Kidney epithelial cell (primary cell): ENCODE measurements at regions not wholly inside any gene's neighbourhood (a gene's known extent, or its start where the extent isn't known, plus 50 kb on each side); places are given as distances from the start of the nearest gene placed in this dataset.

ENCODE experiments used
- DNase-seq: peaks from one replicate; pipeline ENCODE4 v3.0.0-alpha.2; 2010; ENCODE audit warnings: low read depth
- H3K27me3 ChIP-seq: 2 replicates; pipeline ENCODE4 v1.6.0; 2011; ENCODE audit warnings: low read length; ENCODE audit not compliant: control insufficient read depth, insufficient read depth
- H3K36me3 ChIP-seq: 2 replicates; pipeline ENCODE4 v1.5.1; 2011; ENCODE audit warnings: low read length; ENCODE audit not compliant: control insufficient read depth, insufficient read depth
- H3K4me3 ChIP-seq: 2 replicates; pipeline ENCODE4 v1.5.1; 2011; ENCODE audit warnings: low read depth, mild to moderate bottlenecking, control low read depth, low read length
- TF ChIP-seq, protein P1 (sequence below): IDR thresholded peaks from 2 replicates; pipeline ENCODE4 v1.5.1; 2011; ENCODE audit warnings: mild to moderate bottlenecking, moderate library complexity, low read length, control low read depth, inconsistent platforms; ENCODE audit not compliant: insufficient read depth, poor library complexity, severe bottlenecking

DNA sequence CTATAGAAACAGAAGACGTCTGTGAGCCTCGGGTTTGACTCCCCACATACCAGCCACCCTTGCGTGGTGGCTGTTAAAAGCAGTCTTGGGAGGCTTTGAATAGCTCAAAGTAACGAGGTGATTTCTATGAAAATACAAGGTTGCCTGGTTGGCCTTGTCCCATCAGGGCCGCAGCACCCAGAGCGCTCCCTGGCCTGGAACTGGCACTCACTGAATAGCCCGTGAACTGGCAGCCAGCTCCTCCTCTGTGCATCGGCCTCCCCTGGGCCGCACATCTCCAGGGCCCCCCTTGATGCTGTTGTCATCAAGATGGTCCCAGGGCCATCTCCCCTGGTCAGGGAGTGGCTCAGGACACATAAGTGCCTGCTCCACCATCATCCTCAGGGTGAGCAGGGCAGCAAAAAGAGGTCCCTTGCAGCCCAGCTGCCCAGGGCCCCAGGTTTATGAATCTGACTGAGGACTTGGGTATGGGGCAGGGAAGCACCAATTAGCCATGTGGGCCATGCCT lies 144.6 kb upstream of the PPP1R26 start:
- Histone ChIP-seq H3K27me3 (no peaks in the 10 kb centered on the region), H3K36me3 (no peaks in the 10 kb centered on the region), H3K4me3 (no peak overlapping the region)
- DNase-seq: no peak
- TF ChIP-seq, protein P1, sequence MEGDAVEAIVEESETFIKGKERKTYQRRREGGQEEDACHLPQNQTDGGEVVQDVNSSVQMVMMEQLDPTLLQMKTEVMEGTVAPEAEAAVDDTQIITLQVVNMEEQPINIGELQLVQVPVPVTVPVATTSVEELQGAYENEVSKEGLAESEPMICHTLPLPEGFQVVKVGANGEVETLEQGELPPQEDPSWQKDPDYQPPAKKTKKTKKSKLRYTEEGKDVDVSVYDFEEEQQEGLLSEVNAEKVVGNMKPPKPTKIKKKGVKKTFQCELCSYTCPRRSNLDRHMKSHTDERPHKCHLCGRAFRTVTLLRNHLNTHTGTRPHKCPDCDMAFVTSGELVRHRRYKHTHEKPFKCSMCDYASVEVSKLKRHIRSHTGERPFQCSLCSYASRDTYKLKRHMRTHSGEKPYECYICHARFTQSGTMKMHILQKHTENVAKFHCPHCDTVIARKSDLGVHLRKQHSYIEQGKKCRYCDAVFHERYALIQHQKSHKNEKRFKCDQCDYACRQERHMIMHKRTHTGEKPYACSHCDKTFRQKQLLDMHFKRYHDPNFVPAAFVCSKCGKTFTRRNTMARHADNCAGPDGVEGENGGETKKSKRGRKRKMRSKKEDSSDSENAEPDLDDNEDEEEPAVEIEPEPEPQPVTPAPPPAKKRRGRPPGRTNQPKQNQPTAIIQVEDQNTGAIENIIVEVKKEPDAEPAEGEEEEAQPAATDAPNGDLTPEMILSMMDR: no peak

- no peak for DNase-seq
- Histone ChIP-seq H3K4me3 (no peak overlapping the region), H3K36me3 (no peaks in the 10 kb centered on the region), H3K27me3 (peaks cover 2% of the 10 kb centered on the region)
- TF ChIP-seq, protein P1: no peak
Observed at GRCh38 chr9:135335691-135336181, 143.8 kb upstream of the PPP1R26 start.

DNA sequence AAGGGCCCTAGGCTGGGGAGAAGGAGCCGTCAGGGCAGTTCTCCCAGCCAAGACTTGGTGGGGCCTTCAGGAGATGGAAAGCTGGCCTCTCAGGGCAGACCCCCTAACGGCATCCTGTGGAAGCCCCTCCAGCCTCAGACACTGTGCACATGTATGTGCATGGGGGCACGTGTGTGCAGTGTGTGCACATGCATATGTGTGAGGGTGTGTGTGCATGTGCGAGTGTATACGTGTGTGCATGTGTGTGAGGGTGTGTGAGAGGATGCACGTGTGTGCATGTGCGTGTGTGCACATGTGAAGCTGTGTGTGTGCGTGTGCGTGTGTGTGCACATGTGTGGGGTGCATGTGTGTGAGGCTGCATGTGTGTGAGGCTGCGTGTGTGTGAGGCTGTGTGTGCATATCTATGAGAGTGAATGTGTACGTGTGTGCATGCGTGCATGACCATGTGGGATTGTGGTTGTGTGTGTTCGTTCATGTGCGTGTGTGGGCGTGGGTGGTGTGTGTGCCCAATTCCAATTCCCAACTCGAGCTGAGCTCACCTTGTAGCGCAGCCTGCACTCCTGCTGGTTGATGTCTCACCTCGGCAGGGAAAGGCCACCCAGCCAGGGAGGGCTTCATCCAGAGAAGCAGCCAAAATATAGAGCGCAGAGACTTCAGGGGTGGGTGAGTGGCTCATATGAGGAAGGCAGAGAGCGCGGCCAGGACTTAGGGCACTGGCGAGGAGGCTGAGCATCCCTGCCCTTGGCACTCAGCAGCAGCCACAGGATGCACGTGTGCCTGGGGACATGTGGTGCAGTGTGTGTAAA lies 142.7 kb upstream of the PPP1R26 start:
- TF ChIP-seq, protein P1: no peak
- DNase-seq: no peak
- H3K4me3 ChIP-seq: no peak overlapping the region
- no peaks in the 10 kb centered on the region for H3K36me3 ChIP-seq
- H3K27me3 ChIP-seq: peaks cover 3% of the 10 kb centered on the region

DNA sequence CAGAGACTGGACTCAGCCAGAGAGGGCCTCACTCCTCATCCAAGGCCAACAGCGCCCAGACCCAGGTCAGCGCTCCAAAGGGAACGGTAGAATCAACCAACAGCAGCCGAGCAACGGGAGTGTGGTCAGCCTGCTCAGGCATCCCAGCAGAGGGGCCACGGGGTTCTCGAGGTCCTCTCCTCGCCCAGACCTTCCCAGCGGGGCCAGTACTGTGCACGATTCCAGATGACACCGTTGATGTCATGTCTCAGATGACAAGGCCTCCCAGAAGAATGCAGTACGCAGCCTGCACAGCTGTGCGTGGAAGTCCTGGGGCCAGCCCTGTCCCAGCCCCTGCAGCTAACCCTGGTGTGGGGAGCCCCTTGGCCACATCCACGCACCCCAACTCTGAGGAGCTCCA lies 141.0 kb upstream of the PPP1R26 start:
- no peak for DNase-seq
- H3K27me3 ChIP-seq: peaks cover 3% of the 10 kb centered on the region
- H3K36me3 ChIP-seq: no peaks in the 10 kb centered on the region
- TF ChIP-seq, protein P1: no peak
- no peak overlapping the region for H3K4me3 ChIP-seq

- no peak for DNase-seq
- TF ChIP-seq, protein P1: no peak
- no peaks in the 10 kb centered on the region for H3K36me3 ChIP-seq
- H3K4me3 ChIP-seq: no peak overlapping the region
- peaks cover 3% of the 10 kb centered on the region for H3K27me3 ChIP-seq
Observed at GRCh38 chr9:135339378-135339973, 140.1 kb upstream of the PPP1R26 start.
